Gastrocnemius medialis (tissue), 4 donors: ENCODE measurements at regions not wholly inside any gene's neighbourhood (a gene's known extent, or its start where the extent isn't known, plus 50 kb on each side); places are given as distances from the start of the nearest gene placed in this dataset.

Experiments
- POLR2A ChIP-seq, 2 donors: fragments of 450-650 bp; IDR thresholded peaks; one replicate each; pipeline ENCODE4 v1.6.1; 2017; ENCODE audit warnings: antibody characterized with exemption in 2 of 2, mild to moderate bottlenecking in 2 of 2, moderate library complexity in 2 of 2
- TF ChIP-seq, protein P1 (sequence below), 5 experiments: fragments of 450-650 bp in 3 of 5; fragments of 200-600 bp in 2 of 5; sonication (generic) in 2 of 5; IDR thresholded peaks in 4 of 5; conservative IDR thresholded peaks in 1 of 5; 1 replicate in 4 of 5; 2 replicates in 1 of 5; pipeline ENCODE4 v1.5.1; 2016 to 2019; ENCODE audit warnings: antibody characterized with exemption in 5 of 5, mild to moderate bottlenecking in 3 of 5, moderate library complexity in 3 of 5

- TF ChIP-seq, protein P1, sequence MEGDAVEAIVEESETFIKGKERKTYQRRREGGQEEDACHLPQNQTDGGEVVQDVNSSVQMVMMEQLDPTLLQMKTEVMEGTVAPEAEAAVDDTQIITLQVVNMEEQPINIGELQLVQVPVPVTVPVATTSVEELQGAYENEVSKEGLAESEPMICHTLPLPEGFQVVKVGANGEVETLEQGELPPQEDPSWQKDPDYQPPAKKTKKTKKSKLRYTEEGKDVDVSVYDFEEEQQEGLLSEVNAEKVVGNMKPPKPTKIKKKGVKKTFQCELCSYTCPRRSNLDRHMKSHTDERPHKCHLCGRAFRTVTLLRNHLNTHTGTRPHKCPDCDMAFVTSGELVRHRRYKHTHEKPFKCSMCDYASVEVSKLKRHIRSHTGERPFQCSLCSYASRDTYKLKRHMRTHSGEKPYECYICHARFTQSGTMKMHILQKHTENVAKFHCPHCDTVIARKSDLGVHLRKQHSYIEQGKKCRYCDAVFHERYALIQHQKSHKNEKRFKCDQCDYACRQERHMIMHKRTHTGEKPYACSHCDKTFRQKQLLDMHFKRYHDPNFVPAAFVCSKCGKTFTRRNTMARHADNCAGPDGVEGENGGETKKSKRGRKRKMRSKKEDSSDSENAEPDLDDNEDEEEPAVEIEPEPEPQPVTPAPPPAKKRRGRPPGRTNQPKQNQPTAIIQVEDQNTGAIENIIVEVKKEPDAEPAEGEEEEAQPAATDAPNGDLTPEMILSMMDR (IDR thresholded peaks at IDR 0.05 in 4 of 5, conservative IDR thresholded peaks at IDR 0.05 in 1 of 5): no peak
- no peak for TF ChIP-seq POLR2A (IDR thresholded peaks at IDR 0.05)
Observed at GRCh38 chr2:236508466-236508865, 61.2 kb upstream of the ACKR3 start.
